ENCODE measurements at regions not wholly inside any gene's neighbourhood (a gene's known extent, or its start where the extent isn't known, plus 50 kb on each side); places are given as distances from the start of the nearest gene placed in this dataset.

DNA sequence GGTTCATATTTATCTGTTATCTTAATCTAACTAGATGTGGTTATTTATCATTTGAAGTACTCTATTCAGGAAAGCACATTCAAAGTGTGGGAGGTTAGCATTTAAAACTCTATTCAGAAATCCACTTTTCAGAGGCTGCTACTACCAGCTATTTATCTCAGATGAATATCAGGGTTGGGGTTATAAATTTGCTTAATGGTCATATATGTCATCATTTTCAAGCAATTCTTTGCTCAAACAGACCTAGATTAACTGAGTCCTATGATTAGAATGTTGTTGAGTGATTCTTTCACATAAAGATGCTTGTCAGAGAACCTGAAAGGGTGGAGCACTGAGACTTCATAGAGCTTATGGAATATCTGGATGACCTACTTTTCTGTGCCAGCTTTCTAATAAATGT is 436.9 kb upstream of the TGFBR2 start:
- no peak overlapping the region for H3K4me3 ChIP-seq (replicated peaks; ENCODE audit: low read depth, low read length)
- no peak for DNase-seq (ENCODE audit: low read depth)
- TF ChIP-seq, protein P1, sequence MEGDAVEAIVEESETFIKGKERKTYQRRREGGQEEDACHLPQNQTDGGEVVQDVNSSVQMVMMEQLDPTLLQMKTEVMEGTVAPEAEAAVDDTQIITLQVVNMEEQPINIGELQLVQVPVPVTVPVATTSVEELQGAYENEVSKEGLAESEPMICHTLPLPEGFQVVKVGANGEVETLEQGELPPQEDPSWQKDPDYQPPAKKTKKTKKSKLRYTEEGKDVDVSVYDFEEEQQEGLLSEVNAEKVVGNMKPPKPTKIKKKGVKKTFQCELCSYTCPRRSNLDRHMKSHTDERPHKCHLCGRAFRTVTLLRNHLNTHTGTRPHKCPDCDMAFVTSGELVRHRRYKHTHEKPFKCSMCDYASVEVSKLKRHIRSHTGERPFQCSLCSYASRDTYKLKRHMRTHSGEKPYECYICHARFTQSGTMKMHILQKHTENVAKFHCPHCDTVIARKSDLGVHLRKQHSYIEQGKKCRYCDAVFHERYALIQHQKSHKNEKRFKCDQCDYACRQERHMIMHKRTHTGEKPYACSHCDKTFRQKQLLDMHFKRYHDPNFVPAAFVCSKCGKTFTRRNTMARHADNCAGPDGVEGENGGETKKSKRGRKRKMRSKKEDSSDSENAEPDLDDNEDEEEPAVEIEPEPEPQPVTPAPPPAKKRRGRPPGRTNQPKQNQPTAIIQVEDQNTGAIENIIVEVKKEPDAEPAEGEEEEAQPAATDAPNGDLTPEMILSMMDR (IDR thresholded peaks at IDR 0.05; ENCODE audit: low read length, missing control alignments), result no peak

DNA sequence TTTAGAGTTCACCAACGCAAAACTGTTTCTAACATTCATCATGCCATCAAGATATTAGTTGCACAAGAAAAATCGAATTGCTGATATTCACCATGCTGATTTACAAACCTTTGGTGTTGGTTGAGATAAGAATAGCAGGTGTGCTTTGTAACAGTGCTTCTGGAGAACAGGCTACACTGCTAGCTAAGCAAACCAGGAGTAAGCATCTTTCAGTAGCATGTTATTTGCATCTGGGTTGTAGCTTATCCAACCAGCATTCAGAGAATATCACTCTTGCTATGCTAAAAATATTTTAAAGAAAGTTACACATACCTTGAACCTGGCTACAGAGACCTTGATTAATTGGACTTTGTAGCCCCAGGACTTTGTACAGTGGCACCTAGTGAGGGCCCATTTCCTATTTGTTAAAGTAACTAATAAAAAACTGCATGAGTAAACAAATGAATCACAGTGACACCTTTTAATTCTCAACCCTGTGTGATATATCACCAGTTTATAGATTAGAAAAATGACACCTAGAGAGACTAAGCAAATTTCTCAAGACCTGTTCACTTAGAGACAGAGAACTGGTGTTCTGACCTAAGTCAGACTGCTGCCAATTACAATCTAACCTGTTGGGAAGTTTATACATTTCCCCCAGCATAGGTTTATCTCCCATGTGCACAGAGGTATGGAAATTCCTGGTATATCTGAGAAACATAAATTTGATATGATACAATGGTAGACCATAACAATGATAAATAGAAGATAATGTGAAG is 435.5 kb upstream of the TGFBR2 start:
- TF ChIP-seq, protein P1 (IDR thresholded peaks at IDR 0.05; ENCODE audit: low read length, missing control alignments), result no peak
- DNase-seq (ENCODE audit: low read depth), result no peak
- H3K4me3 ChIP-seq (replicated peaks; ENCODE audit: low read depth, low read length), result no peak overlapping the region

DNA sequence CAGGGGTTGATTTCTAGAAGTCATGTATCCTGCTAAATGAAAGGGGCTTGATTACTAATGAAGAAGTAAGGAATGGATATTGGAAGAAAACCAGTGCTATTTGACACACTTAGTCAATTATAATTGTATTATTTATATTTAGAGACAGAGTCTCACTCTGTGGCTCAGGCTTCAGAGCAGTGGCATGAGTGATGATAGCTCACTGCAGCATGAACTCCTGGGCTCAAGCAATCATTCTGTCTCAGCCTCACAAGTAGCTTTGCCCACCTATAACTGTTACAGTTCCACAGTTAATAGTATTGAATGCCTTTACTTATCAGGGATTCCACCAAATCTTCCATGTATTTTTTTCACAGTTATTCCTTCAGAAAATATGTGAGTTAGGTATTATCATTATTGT is 432.0 kb upstream of the TGFBR2 start:
- no peak overlapping the region for H3K4me3 ChIP-seq (replicated peaks; ENCODE audit: low read depth, low read length)
- TF ChIP-seq, protein P1 (IDR thresholded peaks at IDR 0.05; ENCODE audit: low read length, missing control alignments), result no peak
- DNase-seq (ENCODE audit: low read depth), result no peak

DNA sequence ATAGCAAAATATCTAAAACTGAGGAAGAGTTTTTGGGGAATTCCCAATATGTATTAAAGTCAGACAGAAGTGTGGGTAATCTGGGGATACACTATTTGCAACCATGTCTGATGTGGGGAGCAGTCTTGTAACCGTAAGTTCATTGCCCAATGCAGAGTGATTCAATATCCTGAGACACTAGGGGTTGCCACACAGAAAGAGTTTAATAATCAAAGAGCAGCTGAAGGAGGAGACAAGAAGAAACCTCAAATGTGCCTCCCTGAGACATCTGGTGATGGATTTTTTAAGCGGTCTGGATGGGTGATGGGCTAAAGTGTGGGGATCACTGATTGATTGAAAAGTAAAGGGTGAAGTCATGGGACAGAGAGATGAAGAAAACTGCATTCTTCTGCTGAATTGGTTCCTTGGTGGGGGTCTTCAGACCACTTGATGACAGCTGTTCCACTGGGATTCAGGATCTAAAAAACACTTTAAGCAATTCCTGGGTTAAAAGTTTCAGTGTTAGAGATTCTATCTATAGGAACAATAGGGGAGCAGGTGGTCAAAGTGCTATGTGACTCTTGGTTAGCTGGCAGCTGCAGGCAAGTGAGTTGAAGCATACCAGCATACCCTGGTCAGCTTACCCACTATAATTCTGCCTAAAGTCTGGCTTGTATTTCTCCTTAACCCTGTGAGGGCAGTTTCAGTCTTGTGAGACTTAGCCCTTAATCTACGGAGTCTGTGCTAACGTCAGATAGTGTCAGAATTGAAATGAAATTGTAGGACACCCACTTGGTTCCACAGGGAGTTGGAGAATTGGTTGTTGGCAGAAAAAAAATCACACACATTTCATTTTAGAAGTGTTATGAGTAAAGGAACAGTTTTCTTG is 425.9 kb upstream of the TGFBR2 start:
- no peak overlapping the region for H3K4me3 ChIP-seq (replicated peaks; ENCODE audit: low read depth, low read length)
- TF ChIP-seq, protein P1 (IDR thresholded peaks at IDR 0.05; ENCODE audit: low read length, missing control alignments), result no peak
- DNase-seq (ENCODE audit: low read depth), result peak; percentile 53

DNA sequence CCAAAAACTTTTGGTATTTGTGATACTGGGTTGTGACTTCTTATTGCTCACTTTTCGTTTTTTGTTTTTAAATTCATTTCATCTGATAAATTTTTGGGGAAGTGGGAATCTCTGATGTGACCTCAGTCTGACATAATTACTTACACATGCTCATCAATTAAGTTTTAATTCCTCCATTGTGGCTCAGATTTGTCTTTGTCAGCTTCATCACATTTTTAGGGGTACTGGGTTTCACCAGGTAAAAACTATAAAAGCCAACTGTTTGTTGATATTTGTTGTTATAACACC is 425.3 kb upstream of the TGFBR2 start:
- TF ChIP-seq, protein P1 (IDR thresholded peaks at IDR 0.05; ENCODE audit: low read length, missing control alignments), result no peak
- DNase-seq (ENCODE audit: low read depth), result no peak
- no peak overlapping the region for H3K4me3 ChIP-seq (replicated peaks; ENCODE audit: low read depth, low read length)

DNA sequence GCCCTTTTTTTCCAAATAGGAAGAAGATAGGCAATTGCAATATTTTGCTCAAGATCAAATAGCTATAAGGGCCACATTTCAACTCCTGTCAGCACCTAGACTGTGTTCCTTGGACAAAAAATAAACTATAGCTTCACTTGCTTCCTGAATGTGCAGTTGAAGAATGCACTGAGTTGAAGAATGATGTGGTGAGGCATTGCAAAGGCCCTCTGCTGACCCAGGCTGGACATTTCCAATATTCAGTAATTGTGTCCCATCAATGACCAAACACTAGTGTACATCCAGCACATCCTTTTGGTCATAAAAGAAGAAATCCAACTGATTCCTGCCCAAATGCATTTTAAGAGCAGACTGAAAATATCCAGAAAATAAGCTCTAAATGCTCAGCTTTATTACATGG is 424.8 kb upstream of the TGFBR2 start:
- TF ChIP-seq, protein P1 (IDR thresholded peaks at IDR 0.05; ENCODE audit: low read length, missing control alignments), result no peak
- no peak for DNase-seq (ENCODE audit: low read depth)
- H3K4me3 ChIP-seq (replicated peaks; ENCODE audit: low read depth, low read length), result no peak overlapping the region
